Natural killer cell (primary cell): ENCODE measurements at regions not wholly inside any gene's neighbourhood (a gene's known extent, or its start where the extent isn't known, plus 50 kb on each side); places are given as distances from the start of the nearest gene placed in this dataset.

Experiments
- ATAC-seq, 3 donors: fragments of 150-1000 bp in 2 of 3; fragments of 200-7000 bp in 1 of 3; cut with Tn5 transposase; 1 replicate in 1 of 3; 2 replicates in 2 of 3; pipeline ENCODE4 v1.10.0; 2021; ENCODE audit warnings: mild to moderate bottlenecking in 2 of 3, moderate library complexity in 2 of 3
- DNase-seq, 2 donors: peaks; one replicate each; pipeline versions ENCODE4 v3.0.0 to v3.0.0-alpha.2; 2013 to 2021; ENCODE audit warnings: mixed read lengths in 1 of 2
- H3K27ac ChIP-seq: one replicate; pipeline ENCODE4 v1.5.1; 2013; ENCODE audit warnings: mild to moderate bottlenecking, low read length
- H3K27me3 ChIP-seq: one replicate; pipeline ENCODE4 v1.6.1; 2013; ENCODE audit warnings: low read length; ENCODE audit not compliant: control insufficient read depth, insufficient read depth
- H3K36me3 ChIP-seq: one replicate; pipeline ENCODE4 v1.6.1; 2013; ENCODE audit warnings: low read length; ENCODE audit not compliant: control insufficient read depth, insufficient read depth
- H3K4me1 ChIP-seq: one replicate; pipeline ENCODE4 v1.6.1; 2013; ENCODE audit warnings: low read length; ENCODE audit not compliant: control insufficient read depth, insufficient read depth
- H3K4me3 ChIP-seq: one replicate; pipeline ENCODE4 v1.5.1; 2013; ENCODE audit warnings: low read length
- H3K9me3 ChIP-seq: one replicate; pipeline ENCODE4 v1.6.1; 2013; ENCODE audit warnings: low read length; ENCODE audit not compliant: control insufficient read depth, insufficient read depth
- H3K27ac Mint-ChIP-seq, 2 donors: one replicate each; pipeline ENCODE4 v1.8.0; 2022; ENCODE audit warnings: mild to moderate bottlenecking in 2 of 2, mixed read lengths in 2 of 2, moderate library complexity in 1 of 2
- H3K27me3 Mint-ChIP-seq, 2 donors: one replicate each; pipeline ENCODE4 v1.8.0; 2022; ENCODE audit warnings: low read depth in 2 of 2, mixed read lengths in 2 of 2
- H3K36me3 Mint-ChIP-seq: one replicate; pipeline ENCODE4 v1.8.0; 2022; ENCODE audit warnings: mixed read lengths
- H3K4me1 Mint-ChIP-seq, 2 donors: one replicate each; pipeline ENCODE4 v1.8.0; 2022; ENCODE audit warnings: mixed read lengths in 2 of 2
- H3K4me3 Mint-ChIP-seq: one replicate; pipeline ENCODE4 v1.8.0; 2022; ENCODE audit warnings: mild to moderate bottlenecking, moderate library complexity, mixed read lengths
- H3K9me3 Mint-ChIP-seq, 2 donors: one replicate each; pipeline ENCODE4 v1.8.0; 2022; ENCODE audit warnings: mixed read lengths in 2 of 2
- WGBS: methylation state at CpG from one replicate; pipeline ENCODE4 v1.1.7; 2013; ENCODE audit warnings: missing lambda C conversion rate; ENCODE audit not compliant: insufficient coverage; 5-methylcytosine and 5-hydroxymethylcytosine counted together
- intact Hi-C: fragments of 100-400 bp; cut with micrococcal nuclease; formaldehyde crosslinking; loops from one replicate; pipeline ENCODE4 v1.14.2; 2022
- TF ChIP-seq, protein P1 (sequence below): fragments of 200-600 bp; IDR thresholded peaks from one replicate; pipeline ENCODE4 v1.8.0; 2022; ENCODE audit warnings: antibody characterized with exemption

DNA sequence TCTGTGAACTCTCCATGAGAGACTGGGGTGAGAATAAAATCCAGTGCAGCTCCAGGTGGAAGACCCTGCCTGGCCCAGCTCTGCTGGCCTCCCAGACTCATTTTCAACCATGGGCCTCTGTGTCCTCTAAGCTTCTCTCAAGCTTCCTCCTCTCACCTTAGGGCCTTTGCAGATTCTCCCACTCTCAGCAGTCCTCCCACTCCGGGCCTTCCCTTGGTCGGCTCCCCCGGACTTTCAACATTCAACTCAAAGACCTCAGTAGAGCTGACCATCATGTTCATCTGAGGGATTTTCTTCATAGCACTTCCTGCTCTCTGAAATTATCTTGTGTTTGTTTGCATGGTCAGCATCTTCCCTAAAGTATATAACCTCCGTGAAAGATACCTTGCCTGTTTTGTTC is 370.5 kb upstream of the ZNF507 start:
- Histone ChIP-seq H3K27me3 (no peaks in the 10 kb centered on the region), H3K27ac (no peak overlapping the region), H3K4me3 (no peak overlapping the region), H3K4me1 (no peaks in the 10 kb centered on the region), H3K9me3 (no peaks in the 10 kb centered on the region), H3K36me3 (no peaks in the 10 kb centered on the region)
- Mint-ChIP-seq H3K4me1 (no peaks in the 10 kb centered on the region), H3K4me3 (no peak overlapping the region), H3K9me3 (no peaks in the 10 kb centered on the region), H3K27me3 (peaks cover 0 to 3% of the 10 kb centered on the region in 2 donors), H3K36me3 (no peaks in the 10 kb centered on the region), H3K27ac (no peak overlapping the region)
- intact Hi-C loops = no loop called here
- ATAC-seq (no peak), DNase-seq (no peak)
- 95% methylated on average over 4 of the region's 4 CpGs for WGBS
- TF ChIP-seq, protein P1, sequence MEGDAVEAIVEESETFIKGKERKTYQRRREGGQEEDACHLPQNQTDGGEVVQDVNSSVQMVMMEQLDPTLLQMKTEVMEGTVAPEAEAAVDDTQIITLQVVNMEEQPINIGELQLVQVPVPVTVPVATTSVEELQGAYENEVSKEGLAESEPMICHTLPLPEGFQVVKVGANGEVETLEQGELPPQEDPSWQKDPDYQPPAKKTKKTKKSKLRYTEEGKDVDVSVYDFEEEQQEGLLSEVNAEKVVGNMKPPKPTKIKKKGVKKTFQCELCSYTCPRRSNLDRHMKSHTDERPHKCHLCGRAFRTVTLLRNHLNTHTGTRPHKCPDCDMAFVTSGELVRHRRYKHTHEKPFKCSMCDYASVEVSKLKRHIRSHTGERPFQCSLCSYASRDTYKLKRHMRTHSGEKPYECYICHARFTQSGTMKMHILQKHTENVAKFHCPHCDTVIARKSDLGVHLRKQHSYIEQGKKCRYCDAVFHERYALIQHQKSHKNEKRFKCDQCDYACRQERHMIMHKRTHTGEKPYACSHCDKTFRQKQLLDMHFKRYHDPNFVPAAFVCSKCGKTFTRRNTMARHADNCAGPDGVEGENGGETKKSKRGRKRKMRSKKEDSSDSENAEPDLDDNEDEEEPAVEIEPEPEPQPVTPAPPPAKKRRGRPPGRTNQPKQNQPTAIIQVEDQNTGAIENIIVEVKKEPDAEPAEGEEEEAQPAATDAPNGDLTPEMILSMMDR = no peak

DNA sequence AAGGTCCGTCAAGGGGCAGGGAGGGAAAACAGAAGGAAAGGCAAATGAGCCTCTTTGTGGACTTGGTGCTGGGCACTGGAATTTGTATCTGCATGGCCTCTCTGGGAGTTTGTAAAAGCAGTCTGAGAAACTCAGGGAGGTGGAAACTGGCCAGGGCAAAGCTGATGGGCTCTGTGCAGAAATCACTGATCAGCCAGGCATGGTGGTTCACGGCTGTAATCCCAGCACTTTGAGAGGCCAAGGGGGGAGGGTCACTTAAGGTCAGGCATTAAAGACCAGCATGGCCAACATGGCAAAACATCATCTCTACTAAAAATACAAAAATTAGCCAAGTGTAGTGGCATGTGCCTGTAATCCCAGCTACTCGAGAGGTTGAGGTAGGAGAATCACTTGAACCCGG is 369.9 kb upstream of the ZNF507 start:
- Mint-ChIP-seq H3K36me3 (no peaks in the 10 kb centered on the region), H3K9me3 (no peaks in the 10 kb centered on the region), H3K27ac (no peak overlapping the region), H3K4me1 (no peaks in the 10 kb centered on the region), H3K4me3 (no peak overlapping the region), H3K27me3 (peaks cover 0 to 3% of the 10 kb centered on the region in 2 donors)
- intact Hi-C loops = no loop called here
- DNase-seq (no peak), ATAC-seq (no peak)
- Histone ChIP-seq H3K4me1 (no peaks in the 10 kb centered on the region), H3K27me3 (no peaks in the 10 kb centered on the region), H3K9me3 (no peaks in the 10 kb centered on the region), H3K36me3 (no peaks in the 10 kb centered on the region), H3K4me3 (no peak overlapping the region), H3K27ac (no peak overlapping the region)
- TF ChIP-seq, protein P1 = no peak
- 98% methylated on average over 4 of the region's 4 CpGs for WGBS

DNA sequence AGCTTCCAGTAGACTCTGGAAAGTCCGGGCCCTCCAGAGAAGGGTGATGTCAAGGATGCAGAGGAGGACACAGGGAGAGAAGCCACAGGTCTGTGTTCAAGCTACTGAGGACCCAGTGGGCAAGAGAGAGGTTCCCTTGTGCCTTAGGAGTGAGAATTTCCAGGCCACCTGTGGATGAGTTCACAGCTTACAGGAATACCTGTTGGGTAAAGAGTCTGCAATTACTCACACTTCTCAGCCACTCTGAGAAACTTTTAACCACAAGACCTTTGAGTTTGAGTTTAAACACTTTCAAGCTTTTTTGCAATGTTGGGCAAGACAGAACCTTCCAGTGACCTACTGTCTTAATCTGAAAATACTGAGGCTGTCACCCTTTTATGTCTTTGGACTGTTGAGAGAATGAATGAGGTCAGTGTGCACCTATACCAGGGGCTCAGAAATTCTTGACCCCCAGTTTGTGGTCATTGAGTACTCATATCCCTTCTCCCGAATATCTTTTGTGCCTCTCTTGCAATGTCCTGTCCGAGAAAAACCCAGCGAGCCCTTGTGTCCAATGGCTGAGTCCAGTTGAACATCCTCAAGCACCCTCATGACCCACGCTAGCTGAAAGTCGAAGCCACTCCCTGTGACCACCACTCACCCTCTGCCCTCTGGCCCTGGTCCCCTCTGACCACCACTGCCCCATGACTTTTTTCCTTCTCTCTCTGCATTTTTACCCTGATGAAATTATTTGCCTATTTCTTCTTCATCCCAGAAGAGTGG is 368.5 kb upstream of the ZNF507 start:
- Histone ChIP-seq H3K9me3 (no peaks in the 10 kb centered on the region), H3K27ac (no peak overlapping the region), H3K4me1 (no peaks in the 10 kb centered on the region), H3K27me3 (no peaks in the 10 kb centered on the region), H3K36me3 (no peaks in the 10 kb centered on the region), H3K4me3 (no peak overlapping the region)
- ATAC-seq (no peak), DNase-seq (no peak)
- Mint-ChIP-seq H3K4me3 (no peak overlapping the region), H3K27ac (no peak overlapping the region), H3K36me3 (no peaks in the 10 kb centered on the region), H3K9me3 (no peaks in the 10 kb centered on the region), H3K27me3 (peaks cover 0 to 3% of the 10 kb centered on the region in 2 donors), H3K4me1 (no peaks in the 10 kb centered on the region)
- WGBS = 92% methylated on average over 6 of the region's 6 CpGs
- intact Hi-C loops = no loop called here
- TF ChIP-seq, protein P1 = no peak

DNA sequence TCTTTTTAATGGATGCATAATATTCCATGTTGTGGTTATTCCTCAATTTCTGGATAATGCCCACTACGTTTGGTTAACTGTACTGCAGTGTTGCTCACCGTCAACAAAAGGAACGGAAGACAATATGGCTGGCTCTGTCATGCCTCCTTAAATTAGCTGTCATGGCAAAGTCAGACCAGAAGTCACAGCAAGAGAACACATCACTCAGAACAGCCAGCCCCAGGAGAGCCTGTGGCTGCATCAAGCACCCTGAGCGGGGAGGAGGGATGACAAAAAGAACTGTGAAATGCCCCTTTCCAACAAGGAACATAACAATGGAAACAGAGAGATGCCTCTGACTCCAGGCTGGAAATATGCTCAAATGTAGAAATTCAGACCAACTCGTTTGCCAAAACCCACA is 366.0 kb upstream of the ZNF507 start:
- no peak overlapping the region for H3K27ac ChIP-seq
- Mint-ChIP-seq H3K27ac (no peak overlapping the region), H3K36me3 (no peaks in the 10 kb centered on the region), H3K4me1 (no peaks in the 10 kb centered on the region), H3K27me3 (no peaks in the 10 kb centered on the region), H3K4me3 (no peak overlapping the region), H3K9me3 (no peaks in the 10 kb centered on the region)
- H3K4me3 ChIP-seq = no peak overlapping the region
- no peaks in the 10 kb centered on the region for H3K4me1 ChIP-seq
- ATAC-seq (no peak), DNase-seq (no peak)
- no peaks in the 10 kb centered on the region for H3K9me3 ChIP-seq
- H3K27me3 ChIP-seq = no peaks in the 10 kb centered on the region
- TF ChIP-seq, protein P1 = no peak
- 78% methylated on average over 5 of the region's 5 CpGs for WGBS
- H3K36me3 ChIP-seq = no peaks in the 10 kb centered on the region
- intact Hi-C loops = no loop called here
